SK-N-SH treated with all-trans-retinoic acid at 6 μM for 48 hours (cell line): ENCODE measurements at regions not wholly inside any gene's neighbourhood (a gene's known extent, or its start where the extent isn't known, plus 50 kb on each side); places are given as distances from the start of the nearest gene placed in this dataset.
"Not testable (repeated sequence)": the region's sequence is repeated elsewhere in the genome, so short reads cannot be mapped to it uniquely, and the experiment has no call there.

Source experiments
- BACH2 ChIP-seq: fragments of 250-450 bp; sonication (Bioruptor Pico); IDR thresholded peaks from 2 replicates; pipeline ENCODE4 v1.9.0; 2021; ENCODE audit warnings: mild to moderate bottlenecking, borderline replicate concordance
- ESRRG ChIP-seq: fragments of 250-450 bp; sonication (Bioruptor Pico); IDR thresholded peaks from 2 replicates; pipeline ENCODE4 v1.6.1; 2021; ENCODE audit warnings: mild to moderate bottlenecking
- GLIS3 ChIP-seq: fragments of 250-450 bp; sonication (Bioruptor Pico); IDR thresholded peaks from 2 replicates; pipeline ENCODE4 v1.5.0; 2020; ENCODE audit warnings: mild to moderate bottlenecking, moderate library complexity
- RARB ChIP-seq: fragments of 250-450 bp; sonication (Bioruptor Pico); IDR thresholded peaks from 2 replicates; pipeline ENCODE4 v1.8.0; 2021; ENCODE audit warnings: mild to moderate bottlenecking, moderate library complexity
- SNAI2 ChIP-seq: fragments of 250-450 bp; sonication (Bioruptor Pico); IDR thresholded peaks from 2 replicates; pipeline ENCODE4 v1.5.0; 2020; ENCODE audit warnings: mild to moderate bottlenecking, moderate library complexity
- TCF4 ChIP-seq: fragments of 250-450 bp; sonication (Bioruptor Pico); IDR thresholded peaks from 2 replicates; pipeline ENCODE4 v1.8.0; 2021; ENCODE audit warnings: mild to moderate bottlenecking, moderate library complexity, borderline replicate concordance
- ZFP3 ChIP-seq: fragments of 250-450 bp; sonication (Bioruptor Pico); IDR thresholded peaks from 2 replicates; pipeline ENCODE4 v1.5.0; 2020; ENCODE audit warnings: mild to moderate bottlenecking, moderate library complexity
- ZFP30 ChIP-seq: fragments of 450-650 bp; formaldehyde crosslinking; IDR thresholded peaks from 2 replicates; pipeline ENCODE4 v1.5.0; 2022; ENCODE audit warnings: mild to moderate bottlenecking, moderate library complexity
- TF ChIP-seq, protein P1 (sequence below): fragments of 250-450 bp; sonication (Bioruptor Pico); IDR thresholded peaks from 2 replicates; pipeline ENCODE4 v1.8.0; 2020; ENCODE audit warnings: mild to moderate bottlenecking, moderate library complexity, borderline replicate concordance
- TF ChIP-seq, protein P2 (sequence below): fragments of 250-450 bp; sonication (Bioruptor Pico); IDR thresholded peaks from 2 replicates; pipeline ENCODE4 v1.8.0; 2021; ENCODE audit warnings: low read depth, mild to moderate bottlenecking, moderate library complexity, borderline replicate concordance
- TF ChIP-seq, protein P3 (sequence below): fragments of 250-450 bp; sonication (Bioruptor Pico); IDR thresholded peaks from 2 replicates; pipeline ENCODE4 v1.5.1; 2020; ENCODE audit warnings: low read depth, mild to moderate bottlenecking, moderate library complexity
- TF ChIP-seq, protein P4 (sequence below): fragments of 250-450 bp; sonication (Bioruptor Pico); IDR thresholded peaks from 2 replicates; pipeline ENCODE4 v1.5.1; 2021; ENCODE audit warnings: mild to moderate bottlenecking, moderate library complexity

DNA sequence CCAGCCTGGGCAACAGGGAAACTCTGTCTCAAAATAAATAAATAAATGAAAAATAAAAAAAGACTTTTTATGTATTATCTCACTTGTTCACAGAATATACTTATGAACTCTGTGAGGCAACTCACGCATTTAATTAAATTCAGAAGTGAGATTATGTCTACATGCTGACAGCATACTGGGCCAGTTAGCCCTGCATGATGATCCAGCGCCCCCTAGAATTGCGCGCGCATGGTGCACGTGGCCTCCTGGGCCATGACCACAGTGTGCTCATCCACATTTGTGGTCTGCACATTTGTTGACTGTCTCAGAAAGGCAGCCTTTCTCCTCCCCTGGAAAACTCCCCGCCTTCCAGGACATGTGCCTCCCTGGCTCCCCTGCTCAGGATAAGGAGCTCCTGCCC is 64.8 kb upstream of the METTL9 start:
- TF ChIP-seq BACH2 (CRISPR knock-in tag); ZFP3; SNAI2; GLIS3 (CRISPR knock-in tag); TCF4; RARB (CRISPR knock-in tag); ZFP30 (CRISPR knock-in tag); ESRRG (CRISPR knock-in tag): not testable (repeated sequence)
- TF ChIP-seq, protein P1, sequence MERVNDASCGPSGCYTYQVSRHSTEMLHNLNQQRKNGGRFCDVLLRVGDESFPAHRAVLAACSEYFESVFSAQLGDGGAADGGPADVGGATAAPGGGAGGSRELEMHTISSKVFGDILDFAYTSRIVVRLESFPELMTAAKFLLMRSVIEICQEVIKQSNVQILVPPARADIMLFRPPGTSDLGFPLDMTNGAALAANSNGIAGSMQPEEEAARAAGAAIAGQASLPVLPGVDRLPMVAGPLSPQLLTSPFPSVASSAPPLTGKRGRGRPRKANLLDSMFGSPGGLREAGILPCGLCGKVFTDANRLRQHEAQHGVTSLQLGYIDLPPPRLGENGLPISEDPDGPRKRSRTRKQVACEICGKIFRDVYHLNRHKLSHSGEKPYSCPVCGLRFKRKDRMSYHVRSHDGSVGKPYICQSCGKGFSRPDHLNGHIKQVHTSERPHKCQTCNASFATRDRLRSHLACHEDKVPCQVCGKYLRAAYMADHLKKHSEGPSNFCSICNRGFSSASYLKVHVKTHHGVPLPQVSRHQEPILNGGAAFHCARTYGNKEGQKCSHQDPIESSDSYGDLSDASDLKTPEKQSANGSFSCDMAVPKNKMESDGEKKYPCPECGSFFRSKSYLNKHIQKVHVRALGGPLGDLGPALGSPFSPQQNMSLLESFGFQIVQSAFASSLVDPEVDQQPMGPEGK (CRISPR knock-in tag), result not testable (repeated sequence)
- TF ChIP-seq, protein P2, sequence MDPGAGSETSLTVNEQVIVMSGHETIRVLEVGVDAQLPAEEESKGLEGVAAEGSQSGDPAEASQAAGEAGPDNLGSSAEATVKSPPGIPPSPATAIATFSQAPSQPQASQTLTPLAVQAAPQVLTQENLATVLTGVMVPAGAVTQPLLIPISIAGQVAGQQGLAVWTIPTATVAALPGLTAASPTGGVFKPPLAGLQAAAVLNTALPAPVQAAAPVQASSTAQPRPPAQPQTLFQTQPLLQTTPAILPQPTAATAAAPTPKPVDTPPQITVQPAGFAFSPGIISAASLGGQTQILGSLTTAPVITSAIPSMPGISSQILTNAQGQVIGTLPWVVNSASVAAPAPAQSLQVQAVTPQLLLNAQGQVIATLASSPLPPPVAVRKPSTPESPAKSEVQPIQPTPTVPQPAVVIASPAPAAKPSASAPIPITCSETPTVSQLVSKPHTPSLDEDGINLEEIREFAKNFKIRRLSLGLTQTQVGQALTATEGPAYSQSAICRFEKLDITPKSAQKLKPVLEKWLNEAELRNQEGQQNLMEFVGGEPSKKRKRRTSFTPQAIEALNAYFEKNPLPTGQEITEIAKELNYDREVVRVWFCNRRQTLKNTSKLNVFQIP, result not testable (repeated sequence)
- TF ChIP-seq, protein P3, sequence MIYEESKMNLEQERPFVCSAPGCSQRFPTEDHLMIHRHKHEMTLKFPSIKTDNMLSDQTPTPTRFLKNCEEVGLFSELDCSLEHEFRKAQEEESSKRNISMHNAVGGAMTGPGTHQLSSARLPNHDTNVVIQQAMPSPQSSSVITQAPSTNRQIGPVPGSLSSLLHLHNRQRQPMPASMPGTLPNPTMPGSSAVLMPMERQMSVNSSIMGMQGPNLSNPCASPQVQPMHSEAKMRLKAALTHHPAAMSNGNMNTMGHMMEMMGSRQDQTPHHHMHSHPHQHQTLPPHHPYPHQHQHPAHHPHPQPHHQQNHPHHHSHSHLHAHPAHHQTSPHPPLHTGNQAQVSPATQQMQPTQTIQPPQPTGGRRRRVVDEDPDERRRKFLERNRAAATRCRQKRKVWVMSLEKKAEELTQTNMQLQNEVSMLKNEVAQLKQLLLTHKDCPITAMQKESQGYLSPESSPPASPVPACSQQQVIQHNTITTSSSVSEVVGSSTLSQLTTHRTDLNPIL, result not testable (repeated sequence)
- TF ChIP-seq, protein P4, sequence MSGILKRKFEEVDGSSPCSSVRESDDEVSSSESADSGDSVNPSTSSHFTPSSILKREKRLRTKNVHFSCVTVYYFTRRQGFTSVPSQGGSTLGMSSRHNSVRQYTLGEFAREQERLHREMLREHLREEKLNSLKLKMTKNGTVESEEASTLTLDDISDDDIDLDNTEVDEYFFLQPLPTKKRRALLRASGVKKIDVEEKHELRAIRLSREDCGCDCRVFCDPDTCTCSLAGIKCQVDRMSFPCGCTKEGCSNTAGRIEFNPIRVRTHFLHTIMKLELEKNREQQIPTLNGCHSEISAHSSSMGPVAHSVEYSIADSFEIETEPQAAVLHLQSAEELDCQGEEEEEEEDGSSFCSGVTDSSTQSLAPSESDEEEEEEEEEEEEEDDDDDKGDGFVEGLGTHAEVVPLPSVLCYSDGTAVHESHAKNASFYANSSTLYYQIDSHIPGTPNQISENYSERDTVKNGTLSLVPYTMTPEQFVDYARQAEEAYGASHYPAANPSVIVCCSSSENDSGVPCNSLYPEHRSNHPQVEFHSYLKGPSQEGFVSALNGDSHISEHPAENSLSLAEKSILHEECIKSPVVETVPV (CRISPR knock-in tag), result not testable (repeated sequence)
